Skeletal muscle tissue (tissue), 3 donors: ENCODE measurements at regions not wholly inside any gene's neighbourhood (a gene's known extent, or its start where the extent isn't known, plus 50 kb on each side); places are given as distances from the start of the nearest gene placed in this dataset.

Experiments used
- H3K27ac ChIP-seq: one replicate; pipeline ENCODE4 v1.7.0; 2013; ENCODE audit warnings: mild to moderate bottlenecking, low read depth, low read length, inconsistent platforms
- H3K27me3 ChIP-seq, 3 donors: one replicate each; pipeline ENCODE4 v1.7.0; 2013; ENCODE audit warnings: low read length in 3 of 3; ENCODE audit not compliant: control insufficient read depth in 3 of 3, insufficient read depth in 3 of 3
- H3K36me3 ChIP-seq, 3 donors: one replicate each; pipeline ENCODE4 v1.7.0; 2013; ENCODE audit warnings: low read length in 3 of 3; ENCODE audit not compliant: control insufficient read depth in 3 of 3, insufficient read depth in 3 of 3
- H3K4me1 ChIP-seq, 3 donors: one replicate each; pipeline ENCODE4 v1.7.0; 2013; ENCODE audit warnings: low read length in 3 of 3, mild to moderate bottlenecking in 3 of 3; ENCODE audit not compliant: control insufficient read depth in 3 of 3, insufficient read depth in 3 of 3
- H3K4me3 ChIP-seq, 3 donors: one replicate each; pipeline ENCODE4 v1.7.0; 2013; ENCODE audit warnings: low read length in 3 of 3
- H3K9ac ChIP-seq, 3 donors: one replicate each; pipeline ENCODE4 v1.7.0; 2013; ENCODE audit warnings: low read length in 3 of 3, mild to moderate bottlenecking in 3 of 3, moderate library complexity in 2 of 3, low read depth in 1 of 3
- H3K9me3 ChIP-seq, 3 donors: one replicate each; pipeline ENCODE4 v1.7.0; 2013; ENCODE audit warnings: low read length in 3 of 3; ENCODE audit not compliant: control insufficient read depth in 3 of 3
- donor health status: Osteomylitis.

DNA sequence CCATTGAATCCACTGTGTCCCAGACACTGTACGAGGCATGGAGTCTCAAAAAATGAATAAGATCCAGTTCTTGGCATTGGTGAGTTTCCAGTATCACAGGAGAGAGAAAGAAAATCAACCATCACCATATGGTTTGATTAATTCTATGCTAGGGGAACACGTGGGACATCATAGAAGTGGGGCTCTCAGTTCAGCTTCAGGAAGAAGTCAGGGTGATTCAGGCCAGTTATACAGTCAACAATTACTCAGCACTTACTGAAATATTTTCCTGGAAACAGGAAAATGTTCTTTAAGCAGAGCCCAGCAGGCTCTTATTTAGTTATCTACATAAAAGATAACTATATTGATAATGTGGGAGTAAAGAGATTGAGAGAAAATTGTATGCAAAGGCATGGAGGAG is 407.2 kb downstream of the NOVA1 start:
- H3K27me3 ChIP-seq: no peaks in the 10 kb centered on the region
- H3K27ac ChIP-seq: no peak overlapping the region
- no peaks in the 10 kb centered on the region for H3K36me3 ChIP-seq
- H3K4me3 ChIP-seq: no peak overlapping the region
- H3K9me3 ChIP-seq: no peaks in the 10 kb centered on the region
- H3K4me1 ChIP-seq: no peaks in the 10 kb centered on the region
- no peak overlapping the region for H3K9ac ChIP-seq

DNA sequence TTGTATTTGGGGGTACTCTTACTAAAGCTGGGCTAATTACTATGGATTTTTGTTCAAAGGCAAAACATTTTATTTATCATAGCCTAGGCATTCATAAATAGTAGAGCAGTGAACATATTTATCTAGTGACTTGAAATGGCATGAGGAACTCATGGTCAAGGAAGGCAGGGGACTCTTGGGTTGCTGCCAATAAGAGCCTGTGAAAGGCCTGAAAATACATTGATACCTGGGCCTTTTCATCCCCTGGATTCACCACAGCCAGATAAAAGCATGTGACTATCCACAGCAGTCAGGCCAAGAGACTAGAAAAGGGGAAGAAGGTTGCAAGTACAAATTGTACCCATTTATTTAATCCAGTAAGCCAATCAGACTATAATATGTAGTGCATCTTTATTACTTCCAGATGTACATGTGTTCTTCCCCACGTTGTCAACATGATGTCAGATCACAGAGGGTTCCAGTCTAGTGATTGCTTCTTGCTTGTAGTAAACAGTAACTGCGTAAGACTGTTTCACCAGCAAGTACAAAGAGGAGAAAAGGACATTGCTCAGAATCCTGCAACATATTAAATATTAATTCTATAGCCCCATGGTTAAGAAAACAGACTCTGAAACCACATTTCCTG is 409.7 kb downstream of the NOVA1 start:
- no peak overlapping the region for H3K4me3 ChIP-seq
- no peaks in the 10 kb centered on the region for H3K27me3 ChIP-seq
- H3K4me1 ChIP-seq: no peaks in the 10 kb centered on the region
- H3K36me3 ChIP-seq: no peaks in the 10 kb centered on the region
- H3K9me3 ChIP-seq: no peaks in the 10 kb centered on the region
- H3K27ac ChIP-seq: no peak overlapping the region
- H3K9ac ChIP-seq: no peak overlapping the region

DNA sequence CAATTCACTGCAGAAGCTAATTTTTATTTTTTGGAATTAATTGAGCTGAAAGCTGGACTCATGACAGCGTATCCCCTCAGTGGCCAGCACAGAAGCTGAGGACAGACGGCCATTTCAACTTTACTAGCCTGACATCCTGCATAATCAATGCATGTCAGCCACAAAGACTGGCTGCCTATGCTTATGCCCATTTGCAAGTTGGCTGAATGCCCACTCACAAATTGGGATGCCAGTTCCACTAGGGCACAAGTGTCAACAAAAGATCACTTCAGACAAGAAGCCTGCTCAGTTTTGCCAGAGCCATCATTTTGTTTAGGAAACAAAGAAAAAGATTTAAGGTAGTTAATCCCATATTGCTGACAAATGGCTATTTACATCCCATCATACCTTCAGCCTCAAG is 417.6 kb downstream of the NOVA1 start:
- Histone ChIP-seq H3K4me3 (no peak overlapping the region), H3K9me3 (no peaks in the 10 kb centered on the region), H3K9ac (no peak overlapping the region), H3K4me1 (no peaks in the 10 kb centered on the region), H3K27me3 (no peaks in the 10 kb centered on the region), H3K27ac (no peak overlapping the region), H3K36me3 (no peaks in the 10 kb centered on the region)

DNA sequence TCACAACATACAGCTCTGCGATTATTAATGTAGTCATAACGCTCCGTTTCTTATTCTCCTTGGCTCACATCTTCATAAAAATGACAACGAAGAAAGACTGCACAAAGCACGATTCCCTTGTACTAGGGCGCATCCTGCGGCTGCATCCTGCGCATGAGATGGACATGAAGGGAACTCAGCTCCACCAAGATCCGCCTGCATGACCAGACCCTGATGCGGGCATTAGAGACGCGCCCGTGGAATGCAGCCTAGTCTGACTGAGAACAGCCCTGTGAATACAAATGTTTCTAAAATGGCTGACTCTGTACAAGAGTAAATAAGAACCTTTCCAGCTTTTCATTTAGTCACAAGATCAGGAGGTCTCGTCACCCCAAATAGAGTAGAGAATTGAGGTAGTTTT is 422.2 kb downstream of the NOVA1 start:
- Histone ChIP-seq H3K36me3 (no peaks in the 10 kb centered on the region), H3K4me3 (no peak overlapping the region), H3K9me3 (no peaks in the 10 kb centered on the region), H3K27me3 (no peaks in the 10 kb centered on the region), H3K4me1 (no peaks in the 10 kb centered on the region), H3K27ac (no peak overlapping the region), H3K9ac (no peak overlapping the region)

DNA sequence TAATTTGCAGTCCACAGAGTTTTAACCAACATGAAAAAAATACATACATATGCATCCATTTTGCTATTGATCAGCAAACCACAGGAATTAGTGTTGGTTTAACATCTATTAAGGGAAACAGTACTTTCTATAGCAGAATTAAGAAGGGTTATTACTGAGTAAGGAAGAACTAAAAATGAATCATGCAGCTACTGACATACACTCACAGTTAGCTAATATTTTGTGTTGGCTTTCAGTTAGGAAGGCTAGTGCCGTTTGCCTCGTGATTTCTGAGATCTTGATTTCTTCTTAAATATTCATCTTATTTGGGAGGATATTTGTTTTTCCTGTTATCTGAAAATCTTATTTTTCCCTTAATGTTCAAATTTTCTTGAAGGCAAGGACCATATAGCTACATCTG is 423.4 kb downstream of the NOVA1 start:
- Histone ChIP-seq H3K27me3 (no peaks in the 10 kb centered on the region), H3K4me3 (no peak overlapping the region), H3K27ac (no peak overlapping the region)

DNA sequence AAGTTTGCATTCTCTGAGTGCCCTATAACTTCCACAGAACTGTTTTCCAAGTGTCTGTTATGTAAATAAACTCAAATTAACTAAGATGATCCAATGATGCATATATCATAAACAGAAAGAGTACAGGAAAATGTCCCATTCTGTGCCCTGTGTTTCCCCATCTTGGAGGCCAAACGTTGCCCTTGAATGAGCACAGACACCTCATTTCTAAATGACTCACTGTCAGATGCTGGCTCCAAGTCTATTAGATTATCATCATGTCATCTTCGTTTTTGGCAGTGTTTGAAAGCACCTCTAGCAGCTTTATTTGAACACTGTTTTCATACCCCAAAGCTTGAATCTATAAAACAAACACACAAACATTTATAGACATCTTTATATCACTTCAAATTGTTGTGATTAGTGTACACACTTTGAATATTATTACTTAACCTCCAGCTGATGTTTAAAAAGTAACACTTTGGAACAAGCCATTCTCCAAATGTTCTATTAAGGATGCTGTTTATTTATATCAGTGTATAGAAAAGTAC is 424.2 kb downstream of the NOVA1 start:
- Histone ChIP-seq H3K9me3 (no peaks in the 10 kb centered on the region), H3K27me3 (no peaks in the 10 kb centered on the region), H3K27ac (no peak overlapping the region), H3K36me3 (no peaks in the 10 kb centered on the region), H3K4me1 (no peaks in the 10 kb centered on the region), H3K9ac (no peak overlapping the region), H3K4me3 (no peak overlapping the region)

More for the DNA sequence above, 423.4 kb downstream of the NOVA1 start:
- Histone ChIP-seq H3K4me1 (no peaks in the 10 kb centered on the region), H3K9ac (no peak overlapping the region), H3K9me3 (no peaks in the 10 kb centered on the region), H3K36me3 (no peaks in the 10 kb centered on the region)

DNA sequence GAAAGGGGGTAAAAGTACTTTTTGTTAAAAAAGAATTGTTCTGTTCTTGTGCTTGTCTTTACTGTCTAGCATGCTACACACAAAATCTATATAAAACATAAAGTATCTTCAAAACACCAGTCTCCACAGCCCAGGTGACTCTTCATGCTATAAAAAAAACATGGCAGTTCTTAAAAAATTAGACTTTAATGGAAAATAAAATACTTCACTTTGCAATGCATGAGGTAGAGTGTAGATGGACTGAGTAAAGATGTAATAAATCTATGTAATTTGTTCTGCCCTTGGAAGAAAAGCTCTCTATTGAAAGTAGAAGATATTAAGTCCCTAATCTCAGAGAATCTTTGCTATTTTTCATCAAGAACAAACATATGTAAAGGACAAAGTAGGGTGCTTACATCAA is 425.4 kb downstream of the NOVA1 start:
- no peak overlapping the region for H3K4me3 ChIP-seq
- H3K27me3 ChIP-seq: no peaks in the 10 kb centered on the region
- no peak overlapping the region for H3K9ac ChIP-seq
- no peaks in the 10 kb centered on the region for H3K36me3 ChIP-seq
- no peaks in the 10 kb centered on the region for H3K4me1 ChIP-seq
- H3K27ac ChIP-seq: no peak overlapping the region
- H3K9me3 ChIP-seq: no peaks in the 10 kb centered on the region

DNA sequence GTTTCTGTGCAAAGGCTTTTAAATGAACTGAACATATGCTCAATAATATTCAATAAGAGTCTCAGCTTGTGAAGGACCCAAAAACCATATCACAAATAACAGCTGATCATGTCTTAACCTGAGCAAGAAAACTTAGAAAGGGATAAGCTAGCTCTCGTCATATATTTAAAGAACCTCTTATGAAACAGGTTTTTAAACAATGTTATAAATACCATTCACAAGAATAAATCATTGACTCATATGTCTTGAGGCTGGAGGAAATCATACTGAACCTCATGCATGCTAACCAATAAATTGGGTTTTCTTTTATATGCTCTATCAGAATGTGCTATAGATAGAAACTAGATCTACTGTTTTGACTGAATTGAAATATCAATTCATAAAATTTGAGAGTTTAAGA is 426.9 kb downstream of the NOVA1 start:
- H3K4me3 ChIP-seq: no peak overlapping the region
- H3K27ac ChIP-seq: no peak overlapping the region
- no peaks in the 10 kb centered on the region for H3K4me1 ChIP-seq
- H3K27me3 ChIP-seq: no peaks in the 10 kb centered on the region
- no peak overlapping the region for H3K9ac ChIP-seq
- H3K9me3 ChIP-seq: no peaks in the 10 kb centered on the region
- no peaks in the 10 kb centered on the region for H3K36me3 ChIP-seq

DNA sequence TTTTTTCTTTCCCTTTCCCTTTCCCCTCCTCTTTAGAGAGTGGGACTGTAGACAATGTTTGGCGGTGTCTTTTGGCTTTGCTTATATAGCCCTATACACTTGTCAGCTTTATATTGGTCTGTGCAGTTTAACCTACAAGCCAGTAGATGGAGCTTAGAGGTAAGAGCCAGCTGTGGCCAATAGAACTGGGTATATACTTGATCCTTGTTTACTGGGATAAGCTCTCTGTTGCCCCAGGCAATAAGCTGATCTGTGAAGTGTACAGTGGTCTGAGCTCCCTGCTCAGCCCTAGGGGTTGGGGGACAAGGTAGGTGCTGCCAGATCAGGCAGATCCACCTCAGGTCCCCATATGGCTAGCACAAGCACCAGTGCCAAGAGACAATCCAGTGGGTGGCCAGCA is 434.1 kb downstream of the NOVA1 start:
- no peak overlapping the region for H3K9ac ChIP-seq
- no peaks in the 10 kb centered on the region for H3K36me3 ChIP-seq
- H3K9me3 ChIP-seq: peaks cover 0 to 6% (median 0%) of the 10 kb centered on the region in 3 donors
- H3K4me1 ChIP-seq: no peaks in the 10 kb centered on the region
- H3K27ac ChIP-seq: no peak overlapping the region
- no peak overlapping the region for H3K4me3 ChIP-seq
- no peaks in the 10 kb centered on the region for H3K27me3 ChIP-seq

DNA sequence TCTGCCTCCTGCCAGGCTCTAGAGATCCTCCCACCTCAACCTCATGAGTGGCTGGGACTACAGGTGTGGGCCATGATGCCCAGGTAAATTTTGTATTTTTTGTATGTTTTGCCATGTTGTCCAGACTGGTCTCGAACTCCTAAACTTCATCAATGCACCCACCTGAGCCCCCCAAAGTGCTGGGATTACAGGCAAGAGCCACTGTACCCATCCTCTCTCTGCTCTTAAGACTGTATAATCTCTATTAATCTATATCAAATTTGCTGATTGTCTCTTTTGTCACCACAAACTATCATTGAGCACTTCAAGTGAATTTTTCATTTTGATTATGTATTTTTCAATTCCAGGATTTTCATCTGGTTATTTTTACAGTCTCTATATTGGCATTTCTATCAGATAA is 440.3 kb downstream of the NOVA1 start:
- Histone ChIP-seq H3K27ac (no peak overlapping the region), H3K36me3 (no peaks in the 10 kb centered on the region), H3K4me1 (no peaks in the 10 kb centered on the region), H3K27me3 (no peaks in the 10 kb centered on the region), H3K9ac (no peak overlapping the region), H3K9me3 (peaks cover 0 to 13% (median 0%) of the 10 kb centered on the region in 3 donors), H3K4me3 (no peak overlapping the region)
